ENCODE measurements at regions not wholly inside any gene's neighbourhood (a gene's known extent, or its start where the extent isn't known, plus 50 kb on each side); places are given as distances from the start of the nearest gene placed in this dataset.

DNA sequence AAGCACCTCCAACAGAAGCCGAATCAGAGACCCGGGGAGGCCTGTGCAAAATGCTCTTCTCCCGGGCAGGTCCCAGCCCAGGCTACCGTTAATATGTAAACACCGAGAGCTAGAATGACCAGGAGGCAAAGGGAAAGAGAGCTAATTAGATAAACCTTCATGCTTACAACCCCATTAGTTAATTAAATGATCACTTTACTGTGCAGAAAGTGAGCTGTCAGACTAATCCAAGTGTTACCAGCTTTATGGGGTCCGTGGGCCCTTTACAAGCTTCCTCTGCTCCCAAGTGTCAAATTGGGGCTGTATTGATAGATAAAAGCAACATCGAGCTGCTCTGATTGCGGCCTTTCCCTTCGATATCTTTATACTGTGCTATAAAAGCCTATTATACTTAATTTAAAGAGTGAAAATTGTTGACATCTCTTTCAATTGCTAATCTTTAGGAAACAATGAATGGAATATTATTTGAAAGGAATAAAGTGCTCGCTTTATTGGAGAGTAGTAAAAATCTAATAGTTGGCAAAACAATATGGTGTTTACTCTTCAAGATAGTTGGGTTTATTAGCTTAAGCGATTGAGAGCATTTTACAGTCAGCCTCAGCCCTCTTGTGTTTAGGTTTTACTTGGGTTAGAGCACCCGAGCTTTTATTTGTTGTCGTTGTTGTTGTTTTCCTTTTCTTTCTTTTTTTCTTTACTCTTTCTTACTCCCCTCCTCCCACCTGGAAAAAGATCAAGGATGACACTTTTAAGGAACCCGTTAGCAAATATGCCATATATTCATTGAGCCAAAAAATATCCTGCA lies 189.3 kb upstream of the GPR12 start:
- TF ChIP-seq POLR2A (IDR thresholded peaks at IDR 0.05): no peak
- TF ChIP-seq, protein P1, sequence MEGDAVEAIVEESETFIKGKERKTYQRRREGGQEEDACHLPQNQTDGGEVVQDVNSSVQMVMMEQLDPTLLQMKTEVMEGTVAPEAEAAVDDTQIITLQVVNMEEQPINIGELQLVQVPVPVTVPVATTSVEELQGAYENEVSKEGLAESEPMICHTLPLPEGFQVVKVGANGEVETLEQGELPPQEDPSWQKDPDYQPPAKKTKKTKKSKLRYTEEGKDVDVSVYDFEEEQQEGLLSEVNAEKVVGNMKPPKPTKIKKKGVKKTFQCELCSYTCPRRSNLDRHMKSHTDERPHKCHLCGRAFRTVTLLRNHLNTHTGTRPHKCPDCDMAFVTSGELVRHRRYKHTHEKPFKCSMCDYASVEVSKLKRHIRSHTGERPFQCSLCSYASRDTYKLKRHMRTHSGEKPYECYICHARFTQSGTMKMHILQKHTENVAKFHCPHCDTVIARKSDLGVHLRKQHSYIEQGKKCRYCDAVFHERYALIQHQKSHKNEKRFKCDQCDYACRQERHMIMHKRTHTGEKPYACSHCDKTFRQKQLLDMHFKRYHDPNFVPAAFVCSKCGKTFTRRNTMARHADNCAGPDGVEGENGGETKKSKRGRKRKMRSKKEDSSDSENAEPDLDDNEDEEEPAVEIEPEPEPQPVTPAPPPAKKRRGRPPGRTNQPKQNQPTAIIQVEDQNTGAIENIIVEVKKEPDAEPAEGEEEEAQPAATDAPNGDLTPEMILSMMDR (IDR thresholded peaks at IDR 0.05): no peak
